IPS DF 6.9 (cell line): ENCODE measurements at regions not wholly inside any gene's neighbourhood (a gene's known extent, or its start where the extent isn't known, plus 50 kb on each side); places are given as distances from the start of the nearest gene placed in this dataset.

Experiments
- DNase-seq: peaks from one replicate; pipeline ENCODE4 v3.0.0-alpha.2; 2013; ENCODE audit warnings: low read depth, low spot score
- H3K27ac ChIP-seq: one replicate; pipeline ENCODE4 v1.5.1; 2013; ENCODE audit warnings: low read length, control low read depth
- H3K27me3 ChIP-seq: 2 replicates; pipeline ENCODE4 v1.6.1; 2013; ENCODE audit warnings: mild to moderate bottlenecking, low read length; ENCODE audit not compliant: control insufficient read depth, insufficient read depth
- H3K36me3 ChIP-seq: 2 replicates; pipeline ENCODE4 v1.6.1; 2013; ENCODE audit warnings: low read length; ENCODE audit not compliant: control insufficient read depth, insufficient read depth
- H3K4me1 ChIP-seq: 2 replicates; pipeline ENCODE4 v1.6.1; 2013; ENCODE audit warnings: low read length; ENCODE audit not compliant: control insufficient read depth, insufficient read depth
- H3K4me3 ChIP-seq: 2 replicates; pipeline ENCODE4 v1.5.1; 2013; ENCODE audit warnings: mild to moderate bottlenecking, low read length
- H3K9me3 ChIP-seq: 2 replicates; pipeline ENCODE4 v1.6.1; 2013; ENCODE audit warnings: low read length, inconsistent platforms; ENCODE audit not compliant: control insufficient read depth, insufficient read depth
- WGBS: extraction: QIAGEN DNeasy Blood & Tissue Kit; methylation state at CpG from one replicate; pipeline ENCODE4 v1.1.7; 2013; ENCODE audit warnings: mixed read lengths, missing lambda C conversion rate; ENCODE audit not compliant: insufficient read length, insufficient coverage; 5-methylcytosine and 5-hydroxymethylcytosine counted together

GRCh38 chr20:58008413-58008812, 220.0 kb downstream of the ANKRD60 start:
- Histone ChIP-seq H3K27ac (no peak overlapping the region), H3K4me3 (no peak overlapping the region), H3K27me3 (no peaks in the 10 kb centered on the region), H3K4me1 (no peaks in the 10 kb centered on the region), H3K36me3 (no peaks in the 10 kb centered on the region), H3K9me3 (no peaks in the 10 kb centered on the region)
- WGBS = no CpG with 5 or more reads among the region's 13 CpGs
- no peak for DNase-seq

GRCh38 chr20:58007947-58008346, 220.5 kb downstream of the ANKRD60 start:
- DNase-seq = no peak
- H3K27ac ChIP-seq = no peak overlapping the region
- no CpG with 5 or more reads among the region's 2 CpGs for whole genome bisulfite sequencing

GRCh38 chr20:58006346-58007316, 221.8 kb downstream of the ANKRD60 start:
- Histone ChIP-seq H3K9me3 (no peaks in the 10 kb centered on the region), H3K27me3 (no peaks in the 10 kb centered on the region), H3K27ac (no peak overlapping the region), H3K4me1 (no peaks in the 10 kb centered on the region), H3K36me3 (no peaks in the 10 kb centered on the region), H3K4me3 (no peak overlapping the region)
- WGBS = no CpG with 5 or more reads among the region's 11 CpGs
- no peak for DNase-seq

More at GRCh38 chr20:58007947-58008346, 220.5 kb downstream of the ANKRD60 start:
- Histone ChIP-seq H3K4me3 (no peak overlapping the region), H3K36me3 (no peaks in the 10 kb centered on the region), H3K27me3 (no peaks in the 10 kb centered on the region), H3K4me1 (no peaks in the 10 kb centered on the region), H3K9me3 (no peaks in the 10 kb centered on the region)

GRCh38 chr20:58005581-58006345, 222.7 kb downstream of the ANKRD60 start:
- H3K9me3 ChIP-seq = no peaks in the 10 kb centered on the region
- H3K27me3 ChIP-seq = no peaks in the 10 kb centered on the region
- no peak overlapping the region for H3K27ac ChIP-seq
- no CpG with 5 or more reads among the region's 8 CpGs for WGBS
- no peak for DNase-seq
- H3K4me3 ChIP-seq = no peak overlapping the region
- no peaks in the 10 kb centered on the region for H3K4me1 ChIP-seq
- H3K36me3 ChIP-seq = no peaks in the 10 kb centered on the region

- no peak overlapping the region for H3K27ac ChIP-seq
- no peak for DNase-seq
- no peaks in the 10 kb centered on the region for H3K36me3 ChIP-seq
- H3K27me3 ChIP-seq = no peaks in the 10 kb centered on the region
- no peaks in the 10 kb centered on the region for H3K4me1 ChIP-seq
- WGBS = no CpG with 5 or more reads among the region's 4 CpGs
- no peak overlapping the region for H3K4me3 ChIP-seq
- H3K9me3 ChIP-seq = no peaks in the 10 kb centered on the region
Observed at GRCh38 chr20:58004900-58005299, 223.6 kb downstream of the ANKRD60 start.

GRCh38 chr20:58004146-58004545, 224.3 kb downstream of the ANKRD60 start:
- WGBS = no CpG with 5 or more reads among the region's 7 CpGs
- Histone ChIP-seq H3K36me3 (no peaks in the 10 kb centered on the region), H3K27ac (no peak overlapping the region), H3K4me1 (peaks cover 1% of the 10 kb centered on the region; the same call in 1 of the 2 replicates), H3K4me3 (no peak overlapping the region), H3K9me3 (no peaks in the 10 kb centered on the region), H3K27me3 (no peaks in the 10 kb centered on the region)
- DNase-seq = no peak

- H3K27ac ChIP-seq = no peak overlapping the region
Observed at GRCh38 chr20:58003525-58003924, 224.9 kb downstream of the ANKRD60 start.

GRCh38 chr20:58002901-58003300, 225.6 kb downstream of the ANKRD60 start:
- H3K36me3 ChIP-seq = no peaks in the 10 kb centered on the region
- H3K27ac ChIP-seq = no peak overlapping the region
- H3K27me3 ChIP-seq = no peaks in the 10 kb centered on the region
- peaks cover 2% of the 10 kb centered on the region; the same call in 1 of the 2 replicates for H3K4me1 ChIP-seq
- no CpG with 5 or more reads among the region's 6 CpGs for WGBS
- no peaks in the 10 kb centered on the region for H3K9me3 ChIP-seq
- no peak for DNase-seq
- no peak overlapping the region for H3K4me3 ChIP-seq

More at GRCh38 chr20:58003525-58003924, 224.9 kb downstream of the ANKRD60 start:
- no peaks in the 10 kb centered on the region for H3K36me3 ChIP-seq
- H3K4me1 ChIP-seq = peaks cover 2% of the 10 kb centered on the region; the same call in 1 of the 2 replicates
- no peak overlapping the region for H3K4me3 ChIP-seq
- H3K27me3 ChIP-seq = no peaks in the 10 kb centered on the region
- no peak for DNase-seq
- H3K9me3 ChIP-seq = no peaks in the 10 kb centered on the region
- no CpG with 5 or more reads among the region's 6 CpGs for WGBS

- no peak for DNase-seq
Observed at GRCh38 chr20:58001946-58002345, 226.5 kb downstream of the ANKRD60 start.

GRCh38 chr20:58001381-58001780, 227.1 kb downstream of the ANKRD60 start:
- Histone ChIP-seq H3K27ac (no peak overlapping the region), H3K27me3 (no peaks in the 10 kb centered on the region), H3K4me1 (peaks cover 2% of the 10 kb centered on the region; the same call in 1 of the 2 replicates), H3K36me3 (no peaks in the 10 kb centered on the region), H3K9me3 (no peaks in the 10 kb centered on the region), H3K4me3 (no peak overlapping the region)
- no peak for DNase-seq
- no CpG with 5 or more reads among the region's 13 CpGs for WGBS

More at GRCh38 chr20:58001946-58002345, 226.5 kb downstream of the ANKRD60 start:
- H3K9me3 ChIP-seq = no peaks in the 10 kb centered on the region
- H3K4me1 ChIP-seq = peaks cover 2% of the 10 kb centered on the region; the same call in 1 of the 2 replicates
- no peak overlapping the region for H3K4me3 ChIP-seq
- no peak overlapping the region for H3K27ac ChIP-seq
- WGBS = no CpG with 5 or more reads among the region's 3 CpGs
- H3K36me3 ChIP-seq = no peaks in the 10 kb centered on the region
- H3K27me3 ChIP-seq = no peaks in the 10 kb centered on the region
